PFSK-1 (cell line): ENCODE measurements at regions not wholly inside any gene's neighbourhood (a gene's known extent, or its start where the extent isn't known, plus 50 kb on each side); places are given as distances from the start of the nearest gene placed in this dataset.

Experiments
- FOXP2 ChIP-seq: optimal IDR thresholded peaks from 2 replicates; pipeline ENCODE3; 2011; ENCODE audit warnings: borderline replicate concordance, control low read depth, inconsistent platforms; ENCODE audit not compliant: insufficient read depth; ENCODE audit errors: extremely low read length, extremely low read depth
- POLR2AphosphoS5 ChIP-seq: IDR thresholded peaks from 2 replicates; pipeline ENCODE4 v1.6.1; 2012; ENCODE audit warnings: low read depth, mild to moderate bottlenecking, control low read depth, low read length, moderate library complexity
- SIN3A ChIP-seq: IDR thresholded peaks from 2 replicates; pipeline ENCODE4 v1.6.1; 2012; ENCODE audit warnings: mild to moderate bottlenecking, low read length, moderate library complexity, borderline replicate concordance; ENCODE audit not compliant: insufficient read depth
- TAF1 ChIP-seq: IDR thresholded peaks from 2 replicates; pipeline ENCODE4 v1.6.1; 2012; ENCODE audit warnings: low read length, control low read depth, borderline replicate concordance; ENCODE audit not compliant: insufficient read depth

DNA sequence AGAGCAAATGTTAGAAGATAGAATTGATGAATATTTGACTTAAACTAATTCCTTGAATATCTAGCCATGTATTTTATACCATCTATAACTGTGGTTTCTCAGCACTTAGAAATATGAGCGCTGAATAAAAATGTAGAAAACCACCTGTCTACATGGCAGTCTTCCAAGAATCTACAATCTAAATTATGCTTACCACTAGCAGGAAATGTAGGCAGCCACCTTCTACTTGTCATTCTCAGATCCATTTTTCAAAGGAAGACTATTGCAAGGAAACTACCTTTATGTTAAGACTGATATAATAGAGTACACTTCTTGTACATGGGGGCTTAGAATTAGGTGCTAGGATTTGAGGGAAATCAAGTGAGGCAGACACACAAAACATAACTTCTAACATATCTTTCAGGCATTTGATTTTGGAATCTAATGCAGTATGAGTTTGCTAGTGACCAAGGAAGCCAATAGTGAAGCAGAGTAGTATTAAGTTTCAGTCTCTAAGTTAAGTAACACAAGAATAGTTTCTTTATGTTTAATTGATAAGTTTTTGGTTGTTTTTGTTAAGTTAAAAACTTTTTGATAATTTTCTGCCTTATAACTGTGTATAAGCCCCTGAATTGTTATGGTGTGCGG, 175.9 kb upstream of the ITGA4 start:
- TF ChIP-seq FOXP2 (no peak), TAF1 (no peak), SIN3A (no peak), POLR2AphosphoS5 (no peak)
